Parathyroid adenoma (tissue), 2 donors: ENCODE measurements at regions not wholly inside any gene's neighbourhood (a gene's known extent, or its start where the extent isn't known, plus 50 kb on each side); places are given as distances from the start of the nearest gene placed in this dataset.

Experiments used
- H2AFZ ChIP-seq: fragments of 300-600 bp; sonication (generic); one replicate; pipeline ENCODE4 v1.7.0; 2017; ENCODE audit warnings: antibody characterized with exemption, mild to moderate bottlenecking
- H3K27ac ChIP-seq: fragments of 300-600 bp; sonication (generic); one replicate; pipeline ENCODE4 v1.7.0; 2017
- H3K27me3 ChIP-seq: fragments of 300-600 bp; sonication (generic); one replicate; pipeline ENCODE4 v1.7.0; 2017; ENCODE audit warnings: low read length; ENCODE audit not compliant: control insufficient read depth, insufficient read depth
- H3K36me3 ChIP-seq: fragments of 300-600 bp; sonication (generic); one replicate; pipeline ENCODE4 v1.7.0; 2017; ENCODE audit warnings: low read length; ENCODE audit not compliant: control insufficient read depth, insufficient read depth
- H3K4me1 ChIP-seq: fragments of 300-600 bp; sonication (generic); one replicate; pipeline ENCODE4 v1.7.0; 2017; ENCODE audit warnings: control low read depth
- H3K4me2 ChIP-seq: fragments of 300-600 bp; sonication (generic); one replicate; pipeline ENCODE4 v1.7.0; 2017; ENCODE audit warnings: low read length
- H3K4me3 ChIP-seq: fragments of 300-600 bp; sonication (generic); one replicate; pipeline ENCODE4 v1.7.0; 2017; ENCODE audit warnings: low read depth, low read length
- H3K79me2 ChIP-seq: fragments of 300-600 bp; sonication (generic); one replicate; pipeline ENCODE4 v1.7.0; 2017; ENCODE audit warnings: control low read depth
- H3K9ac ChIP-seq: fragments of 300-600 bp; sonication (generic); one replicate; pipeline ENCODE4 v1.7.0; 2017; ENCODE audit warnings: mild to moderate bottlenecking
- H3K9me3 ChIP-seq: fragments of 300-600 bp; sonication (generic); one replicate; pipeline ENCODE4 v1.7.0; 2017; ENCODE audit warnings: low read length; ENCODE audit not compliant: control insufficient read depth
- CTCF ChIP-seq: fragments of 300-600 bp; sonication (generic); IDR thresholded peaks from one replicate; pipeline ENCODE4 v1.7.0; 2017; ENCODE audit warnings: antibody characterized with exemption, mild to moderate bottlenecking
- donor health status: primary hyperparathyroidism.

GRCh38 chr7:3215624-3216585 is 85.1 kb upstream of the SDK1 start:
- no peak overlapping the region for H3K9ac ChIP-seq
- no peaks in the 10 kb centered on the region for H3K4me1 ChIP-seq
- H3K4me2 ChIP-seq: no peak overlapping the region
- no peaks in the 10 kb centered on the region for H3K36me3 ChIP-seq
- no peak overlapping the region for H3K27ac ChIP-seq
- H3K27me3 ChIP-seq: no peaks in the 10 kb centered on the region
- no peaks in the 10 kb centered on the region for H3K79me2 ChIP-seq
- no peak overlapping the region for H2AFZ ChIP-seq
- no peak for TF ChIP-seq CTCF
- no peak overlapping the region for H3K4me3 ChIP-seq
- no peaks in the 10 kb centered on the region for H3K9me3 ChIP-seq

DNA sequence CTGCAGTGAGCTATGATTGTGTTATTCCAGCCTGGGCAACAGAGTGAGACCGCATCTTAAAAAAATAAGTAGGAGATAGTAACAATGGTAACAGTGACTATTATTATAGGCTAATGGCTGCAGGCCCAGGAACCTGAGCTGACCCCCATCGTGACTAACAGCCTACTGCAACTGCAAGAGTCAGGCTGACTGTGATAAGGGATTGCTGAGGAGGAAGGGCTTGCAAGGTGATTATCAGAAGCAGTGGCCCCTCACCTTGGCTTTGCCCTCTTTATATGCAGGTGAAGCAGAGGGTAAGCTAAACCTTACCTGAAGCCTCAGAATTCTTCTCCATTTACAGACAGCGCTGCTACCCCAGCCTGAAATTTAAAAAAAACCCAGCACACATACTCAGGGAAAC is 83.9 kb upstream of the SDK1 start:
- no peak for TF ChIP-seq CTCF
- no peak overlapping the region for H3K4me3 ChIP-seq
- no peak overlapping the region for H3K27ac ChIP-seq
- no peak overlapping the region for H3K9ac ChIP-seq
- no peaks in the 10 kb centered on the region for H3K36me3 ChIP-seq
- H3K9me3 ChIP-seq: no peaks in the 10 kb centered on the region
- no peaks in the 10 kb centered on the region for H3K4me1 ChIP-seq
- H2AFZ ChIP-seq: no peak overlapping the region
- no peaks in the 10 kb centered on the region for H3K27me3 ChIP-seq
- H3K79me2 ChIP-seq: no peaks in the 10 kb centered on the region
- no peak overlapping the region for H3K4me2 ChIP-seq

DNA sequence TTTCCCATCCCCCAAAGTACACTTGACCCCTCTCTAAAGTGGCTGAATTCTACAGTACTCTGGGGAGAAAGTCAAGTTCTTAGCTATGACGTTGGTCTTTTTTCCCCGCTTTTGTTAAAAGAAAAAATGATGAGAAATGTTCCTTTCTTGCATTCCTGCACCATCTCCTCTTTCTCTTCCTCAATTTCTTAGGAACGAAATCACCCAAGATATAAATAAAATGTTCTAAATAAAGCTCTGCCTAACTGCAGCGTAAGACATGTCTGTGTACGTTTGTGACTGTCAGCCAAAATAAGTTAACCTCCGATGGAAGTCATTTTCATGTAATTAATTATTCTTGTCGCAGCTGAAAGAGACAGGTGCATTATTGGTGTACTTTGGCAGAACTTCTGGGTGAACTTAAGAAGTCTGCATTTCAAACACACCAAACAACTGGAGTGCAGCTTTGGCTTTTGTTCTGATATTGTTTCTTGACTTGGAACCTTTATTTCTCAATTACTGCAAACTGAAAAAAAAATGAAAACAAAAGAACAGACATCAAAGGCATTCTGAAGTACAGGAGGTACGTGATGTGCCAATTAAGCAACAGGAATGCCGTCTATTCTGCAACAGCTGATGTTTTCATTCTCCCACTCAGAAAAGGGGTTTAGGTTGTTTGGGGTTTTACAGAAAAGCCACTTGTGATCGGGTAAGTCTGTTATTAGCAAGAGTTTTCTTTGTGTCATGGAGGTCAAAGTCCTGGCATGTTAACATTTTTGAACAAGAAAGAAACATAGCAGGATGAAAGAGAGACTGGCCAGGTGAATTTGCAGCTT is 82.4 kb upstream of the SDK1 start:
- H3K36me3 ChIP-seq: no peaks in the 10 kb centered on the region
- no peaks in the 10 kb centered on the region for H3K9me3 ChIP-seq
- no peak overlapping the region for H3K27ac ChIP-seq
- H3K4me3 ChIP-seq: no peak overlapping the region
- no peak for TF ChIP-seq CTCF
- H2AFZ ChIP-seq: no peak overlapping the region
- H3K9ac ChIP-seq: no peak overlapping the region
- H3K79me2 ChIP-seq: no peaks in the 10 kb centered on the region
- no peaks in the 10 kb centered on the region for H3K4me1 ChIP-seq
- no peaks in the 10 kb centered on the region for H3K27me3 ChIP-seq
- H3K4me2 ChIP-seq: no peak overlapping the region

GRCh38 chr7:3229904-3230470 is 71.1 kb upstream of the SDK1 start:
- no peak overlapping the region for H3K4me2 ChIP-seq
- H3K9ac ChIP-seq: no peak overlapping the region
- H3K36me3 ChIP-seq: no peaks in the 10 kb centered on the region
- no peaks in the 10 kb centered on the region for H3K27me3 ChIP-seq
- H3K79me2 ChIP-seq: no peaks in the 10 kb centered on the region
- TF ChIP-seq CTCF: no peak
- H3K4me3 ChIP-seq: no peak overlapping the region
- H3K4me1 ChIP-seq: no peaks in the 10 kb centered on the region
- H2AFZ ChIP-seq: no peak overlapping the region
- H3K27ac ChIP-seq: no peak overlapping the region
- peaks cover 2% of the 10 kb centered on the region for H3K9me3 ChIP-seq
